SK-N-SH (cell line): ENCODE measurements at regions not wholly inside any gene's neighbourhood (a gene's known extent, or its start where the extent isn't known, plus 50 kb on each side); places are given as distances from the start of the nearest gene placed in this dataset.

Experiments used
- CTCF ChIA-PET: fragments of 300-600, 350-600 bp; formaldehyde crosslinking; extraction: SDS; loops from one replicate; lab custom pipeline; 2021; lab: Yijun Ruan, JAX
- POLR2A ChIA-PET: fragments of 350-600 bp; sonication (Branson Sonifier 250); formaldehyde crosslinking; extraction: SDS; loops from one replicate; lab custom pipeline; 2020; ENCODE audit warnings: antibody characterized with exemption, inconsistent platforms; lab: Yijun Ruan, JAX
- DNase-seq: peaks from one replicate; pipeline ENCODE4 v3.0.0; 2012
- H2AFZ ChIP-seq: fragments of 200-600 bp; sonication (generic); 2 replicates; pipeline ENCODE4 v1.8.1; 2016; ENCODE audit warnings: antibody characterized with exemption, mild to moderate bottlenecking, low read depth
- H3F3A ChIP-seq: fragments of 200-600 bp; sonication (generic); replicated peaks from 2 replicates; pipeline ENCODE3; 2016; ENCODE audit warnings: antibody characterized with exemption, mild to moderate bottlenecking; ENCODE audit not compliant: insufficient read depth
- H3K27ac ChIP-seq, 2 experiments: fragments of 200-500 bp in 1 of 2; fragments of 200-600 bp in 1 of 2; sonication (Bioruptor generic) in 1 of 2; sonication (generic), shearing (Covaris generic) in 1 of 2; 2 replicates each; pipeline versions ENCODE4 v1.5.1 to v1.6.1; 2014 to 2016; ENCODE audit warnings: low read depth in 2 of 2, inconsistent platforms in 1 of 2, low read length in 1 of 2, mild to moderate bottlenecking in 1 of 2, mixed read lengths in 1 of 2
- H3K27me3 ChIP-seq: fragments of 200-600 bp; sonication (generic), shearing (Covaris generic); 2 replicates; pipeline ENCODE4 v1.6.1; 2016; ENCODE audit warnings: mixed run types; ENCODE audit not compliant: insufficient read depth
- H3K36me3 ChIP-seq, 2 experiments: fragments of 200-500 bp in 1 of 2; fragments of 200-600 bp in 1 of 2; sonication (Bioruptor generic) in 1 of 2; sonication (generic) in 1 of 2; replicated peaks in 1 of 2; 2 replicates each; pipeline versions ENCODE3 to v1.5.1; 2014 to 2016; ENCODE audit warnings: low read length in 1 of 2, mild to moderate bottlenecking in 1 of 2; ENCODE audit not compliant: insufficient read depth in 2 of 2, control insufficient read depth in 1 of 2
- H3K4me1 ChIP-seq, 2 experiments: fragments of 200-500 bp in 1 of 2; fragments of 200-600 bp in 1 of 2; sonication (Bioruptor generic) in 1 of 2; sonication (generic), shearing (Covaris generic) in 1 of 2; 2 replicates each; pipeline versions ENCODE4 v1.5.1 to v1.6.1; 2014 to 2016; ENCODE audit warnings: low read depth in 1 of 2, low read length in 1 of 2, mixed run types in 1 of 2; ENCODE audit not compliant: insufficient read depth in 2 of 2, control insufficient read depth in 1 of 2
- H3K4me2 ChIP-seq: fragments of 200-600 bp; sonication (generic), shearing (Covaris generic); 2 replicates; pipeline ENCODE4 v1.6.1; 2017; ENCODE audit warnings: mixed run types
- H3K4me3 ChIP-seq, 2 experiments: fragments of 200-500 bp in 1 of 2; fragments of 200-600 bp in 1 of 2; sonication (Bioruptor generic) in 1 of 2; sonication (generic), shearing (Covaris generic) in 1 of 2; 2 replicates each; pipeline versions ENCODE4 v1.5.1 to v1.8.1; 2014 to 2016; ENCODE audit warnings: low read depth in 2 of 2, inconsistent platforms in 1 of 2, low read length in 1 of 2, mild to moderate bottlenecking in 1 of 2, mixed read lengths in 1 of 2, moderate library complexity in 1 of 2
- H3K79me2 ChIP-seq: fragments of 200-600 bp; sonication (generic); 2 replicates; pipeline ENCODE4 v1.8.1; 2017; ENCODE audit warnings: mild to moderate bottlenecking; ENCODE audit not compliant: insufficient read depth
- H3K9ac ChIP-seq: fragments of 200-600 bp; sonication (generic); 2 replicates; pipeline ENCODE4 v1.6.1; 2017; ENCODE audit warnings: mixed run types
- H3K9me2 ChIP-seq: fragments of 200-600 bp; sonication (generic); 2 replicates; pipeline ENCODE4 v1.6.1; 2017; ENCODE audit warnings: mixed run types
- H3K9me3 ChIP-seq: fragments of 200-600 bp; sonication (generic); 2 replicates; pipeline ENCODE4 v1.6.1; 2017; ENCODE audit warnings: mixed run types, mild to moderate bottlenecking, moderate library complexity
- H4K20me1 ChIP-seq: fragments of 200-600 bp; sonication (generic); 2 replicates; pipeline ENCODE4 v1.6.1; 2017; ENCODE audit warnings: mild to moderate bottlenecking, mixed run types; ENCODE audit not compliant: insufficient read depth
- CHD2 ChIP-seq: fragments of 150-350 bp; IDR thresholded peaks from 2 replicates; pipeline ENCODE4 v1.6.1; 2018; ENCODE audit warnings: low read length; ENCODE audit not compliant: partially characterized antibody
- EP300 ChIP-seq, 2 experiments: IDR thresholded peaks; 2 replicates each; pipeline versions ENCODE4 v1.4.0 to v1.6.1; 2012; ENCODE audit warnings: borderline replicate concordance in 1 of 2, low read depth in 1 of 2, low read length in 1 of 2
- EZH2phosphoT487 ChIP-seq: fragments of 200-600 bp; sonication (generic); IDR thresholded peaks from 2 replicates; pipeline ENCODE4 v1.6.1; 2017; ENCODE audit warnings: low read depth, mixed run types, mild to moderate bottlenecking, antibody characterized with exemption, moderate library complexity, borderline replicate concordance
- FOSL2 ChIP-seq: IDR thresholded peaks from 2 replicates; pipeline ENCODE4 v1.4.0; 2012; ENCODE audit warnings: low read depth, mild to moderate bottlenecking, moderate library complexity, borderline replicate concordance
- GATA2 ChIP-seq: sonication (generic); formaldehyde crosslinking; IDR thresholded peaks from 2 replicates; pipeline ENCODE4 v1.5.0; 2020; ENCODE audit warnings: mild to moderate bottlenecking, missing genetic modification reagents
- JUND ChIP-seq: IDR thresholded peaks from 2 replicates; pipeline ENCODE4 v1.4.0; 2012
- NRF1 ChIP-seq: IDR thresholded peaks from 2 replicates; pipeline ENCODE4 v1.6.1; 2012; ENCODE audit warnings: low read depth, mild to moderate bottlenecking, low read length
- PBX3 ChIP-seq: IDR thresholded peaks from 2 replicates; pipeline ENCODE4; 2012
- RCOR1 ChIP-seq: fragments of 150-350 bp; IDR thresholded peaks from 2 replicates; pipeline ENCODE4 v1.6.1; 2017; ENCODE audit warnings: antibody characterized with exemption, low read length
- RFX5 ChIP-seq: IDR thresholded peaks from 2 replicates; pipeline ENCODE4 v1.6.1; 2012; ENCODE audit warnings: mild to moderate bottlenecking, improper control_type of control experiment, low read length
- SIN3A ChIP-seq: IDR thresholded peaks from 2 replicates; pipeline ENCODE4 v1.6.1; 2012; ENCODE audit warnings: low read depth, mild to moderate bottlenecking, low read length, moderate library complexity, borderline replicate concordance
- TAF1 ChIP-seq: IDR thresholded peaks from 2 replicates; pipeline ENCODE4 v1.6.1; 2012; ENCODE audit warnings: low read depth, mild to moderate bottlenecking, low read length, moderate library complexity, borderline replicate concordance
- TCF12 ChIP-seq: IDR thresholded peaks from 2 replicates; pipeline ENCODE4 v1.4.0; 2012
- TEAD4 ChIP-seq: IDR thresholded peaks from 2 replicates; pipeline ENCODE4 v1.4.0; 2012; ENCODE audit warnings: mild to moderate bottlenecking, borderline replicate concordance; ENCODE audit not compliant: insufficient read depth
- YY1 ChIP-seq: IDR thresholded peaks from 2 replicates; pipeline ENCODE4 v1.4.0; 2012; ENCODE audit warnings: low read depth, mild to moderate bottlenecking
- WGBS: methylation state at CpG from one replicate; pipeline ENCODE4 v1.1.6; 2017; ENCODE audit warnings: low lambda C conversion rate; 5-methylcytosine and 5-hydroxymethylcytosine counted together
- TF ChIP-seq, protein P1 (sequence below): fragments of 150-350 bp; IDR thresholded peaks from 2 replicates; pipeline ENCODE4 v1.6.1; 2016; ENCODE audit warnings: mild to moderate bottlenecking, low read depth, low read length
- TF ChIP-seq, protein P2 (sequence below): IDR thresholded peaks from 2 replicates; pipeline ENCODE4 v1.4.0; 2012; ENCODE audit warnings: low read depth

DNA sequence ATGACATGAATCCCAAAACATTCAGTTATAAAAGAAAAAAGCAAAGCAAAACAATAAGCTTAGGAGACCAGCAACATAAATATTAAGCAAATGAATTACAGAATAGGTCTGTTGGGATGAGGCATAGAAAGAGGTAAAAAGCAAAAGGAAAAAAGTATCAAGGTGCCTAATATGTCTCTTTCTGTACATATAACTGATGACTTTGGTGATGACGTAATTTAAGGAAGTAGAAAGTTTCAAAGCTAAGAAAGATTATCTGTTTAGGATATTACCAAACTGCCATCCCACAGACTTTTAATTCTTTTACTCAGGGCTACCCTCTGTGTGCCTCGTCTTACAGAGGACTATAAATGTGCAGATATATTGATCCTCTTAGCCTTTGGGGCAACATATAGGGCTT lies 1066.5 kb downstream of the SORCS3 start:
- H3K79me2 ChIP-seq = no peaks in the 10 kb centered on the region
- H3K4me1 ChIP-seq = no peaks in the 10 kb centered on the region
- H3K4me3 ChIP-seq = no peak overlapping the region
- no peaks in the 10 kb centered on the region for H3K36me3 ChIP-seq
- ChIA-PET POLR2A (no interaction called here), CTCF (interaction anchor here (0.7 kb wide), 1 partner anchor 513 kb away, joined by 3 read pairs; no protein-coding TSS in a partner anchor)
- TF ChIP-seq EP300 (IDR thresholded peaks at IDR 0.05; ENCODE audit: borderline replicate concordance in 1 of 2, low read depth in 1 of 2, low read length in 1 of 2) = no peak
- TF ChIP-seq, protein P1, sequence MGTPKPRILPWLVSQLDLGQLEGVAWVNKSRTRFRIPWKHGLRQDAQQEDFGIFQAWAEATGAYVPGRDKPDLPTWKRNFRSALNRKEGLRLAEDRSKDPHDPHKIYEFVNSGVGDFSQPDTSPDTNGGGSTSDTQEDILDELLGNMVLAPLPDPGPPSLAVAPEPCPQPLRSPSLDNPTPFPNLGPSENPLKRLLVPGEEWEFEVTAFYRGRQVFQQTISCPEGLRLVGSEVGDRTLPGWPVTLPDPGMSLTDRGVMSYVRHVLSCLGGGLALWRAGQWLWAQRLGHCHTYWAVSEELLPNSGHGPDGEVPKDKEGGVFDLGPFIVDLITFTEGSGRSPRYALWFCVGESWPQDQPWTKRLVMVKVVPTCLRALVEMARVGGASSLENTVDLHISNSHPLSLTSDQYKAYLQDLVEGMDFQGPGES = no peak
- TF ChIP-seq SIN3A = no peak
- no peak for TF ChIP-seq RCOR1
- no peak for TF ChIP-seq TAF1
- no peak for TF ChIP-seq YY1
- TF ChIP-seq NRF1 = no peak
- TF ChIP-seq TEAD4 = no peak
- no peak for TF ChIP-seq CHD2
- no peak for TF ChIP-seq GATA2 (CRISPR knock-in tag)
- TF ChIP-seq, protein P2, sequence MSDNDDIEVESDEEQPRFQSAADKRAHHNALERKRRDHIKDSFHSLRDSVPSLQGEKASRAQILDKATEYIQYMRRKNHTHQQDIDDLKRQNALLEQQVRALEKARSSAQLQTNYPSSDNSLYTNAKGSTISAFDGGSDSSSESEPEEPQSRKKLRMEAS = no peak
- no peak for TF ChIP-seq JUND
- TF ChIP-seq EZH2phosphoT487 = no peak
- no peaks in the 10 kb centered on the region for H3F3A ChIP-seq
- H3K27ac ChIP-seq = no peak overlapping the region
- 21% methylated on average over 2 of the region's 2 CpGs for WGBS
- no peak overlapping the region for H3K9ac ChIP-seq
- no peak overlapping the region for H3K4me2 ChIP-seq
- no peaks in the 10 kb centered on the region for H4K20me1 ChIP-seq
- no peak overlapping the region for H2AFZ ChIP-seq
- no peaks in the 10 kb centered on the region for H3K9me3 ChIP-seq
- DNase-seq = no peak
- no peaks in the 10 kb centered on the region for H3K9me2 ChIP-seq
- no peaks in the 10 kb centered on the region for H3K27me3 ChIP-seq

GRCh38 chr10:105706281-105707026 lies 1065.4 kb downstream of the SORCS3 start:
- H2AFZ ChIP-seq = no peak overlapping the region
- POLR2A ChIA-PET = no interaction called here
- H3K79me2 ChIP-seq = no peaks in the 10 kb centered on the region
- no peak for TF ChIP-seq TEAD4
- TF ChIP-seq YY1 = no peak
- TF ChIP-seq PBX3 = no peak
- TF ChIP-seq FOSL2 = no peak
- no peak for TF ChIP-seq RFX5
- no peak for TF ChIP-seq GATA2 (CRISPR knock-in tag)
- no peak for TF ChIP-seq TCF12
- H3K27ac ChIP-seq = no peak overlapping the region
- no peaks in the 10 kb centered on the region for H3K36me3 ChIP-seq
- 21% methylated on average over 3 of the region's 3 CpGs for WGBS
- H3K4me3 ChIP-seq = no peak overlapping the region
- no peak for DNase-seq
- no peaks in the 10 kb centered on the region for H3K9me2 ChIP-seq
- H3K9ac ChIP-seq = no peak overlapping the region
- H3K9me3 ChIP-seq = no peaks in the 10 kb centered on the region; the same call in 1 of the 2 replicates
- H3K27me3 ChIP-seq = no peaks in the 10 kb centered on the region
- no peaks in the 10 kb centered on the region; a peak in 1 of 4 replicates for H3K4me1 ChIP-seq
- CTCF ChIA-PET = interaction anchor here (1.4 kb wide), 1 partner anchor 16 kb away, joined by 4 read pairs; no protein-coding TSS in a partner anchor
- no peaks in the 10 kb centered on the region for H3F3A ChIP-seq
- no peak overlapping the region for H3K4me2 ChIP-seq
- H4K20me1 ChIP-seq = no peaks in the 10 kb centered on the region
